ENCODE measurements at regions not wholly inside any gene's neighbourhood (a gene's known extent, or its start where the extent isn't known, plus 50 kb on each side); places are given as distances from the start of the nearest gene placed in this dataset.

DNA sequence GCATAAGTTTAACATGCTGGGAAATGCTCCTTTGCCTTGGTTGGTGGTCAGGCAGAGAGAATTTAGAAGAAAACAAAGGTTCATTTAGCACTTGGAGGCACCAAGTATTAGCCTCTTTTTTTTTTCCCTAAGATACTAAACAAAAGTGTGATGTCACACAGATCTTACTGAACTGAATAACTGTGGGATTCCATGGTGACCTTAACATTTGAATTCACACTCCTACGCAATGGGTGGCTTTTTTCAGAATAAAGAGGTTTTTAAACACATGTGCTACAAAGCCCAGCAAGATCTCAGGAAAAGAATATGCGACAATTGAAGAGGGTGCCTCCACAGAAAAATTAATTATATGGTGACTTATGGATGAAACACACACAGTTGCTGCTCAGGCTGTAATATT, 133.4 kb upstream of the ABCB5 start:
- Histone ChIP-seq H3K9me3 (ENCODE audit: control insufficient read depth, insufficient read depth, low read length) (peaks cover 7% of the 10 kb centered on the region; the same call in 1 of the 2 replicates), H3K4me2 (ENCODE audit: low read length) (no peak overlapping the region), H3K4me1 (ENCODE audit: control insufficient read depth, low read length) (no peaks in the 10 kb centered on the region), H3K27me3 (ENCODE audit: control insufficient read depth, low read length) (no peaks in the 10 kb centered on the region), H3K36me3 (ENCODE audit: control insufficient read depth, low read length) (no peaks in the 10 kb centered on the region), H3K79me2 (ENCODE audit: control insufficient read depth, low read length) (no peaks in the 10 kb centered on the region), H3K27ac (ENCODE audit: low read depth, low read length) (no peak overlapping the region), H3K9me2 (replicated peaks; ENCODE audit: control insufficient read depth, low read length) (no peaks in the 10 kb centered on the region), H3K4me3 (ENCODE audit: low read length) (no peak overlapping the region), H4K20me1 (ENCODE audit: control insufficient read depth, insufficient read depth, low read depth, low read length) (no peaks in the 10 kb centered on the region), H3F3A (ENCODE audit: control insufficient read depth, insufficient read depth) (no peaks in the 10 kb centered on the region)
- TF ChIP-seq EZH2phosphoT487 (IDR thresholded peaks at IDR 0.05; ENCODE audit: borderline replicate concordance, low read length) = no peak
- TF ChIP-seq, protein P1, sequence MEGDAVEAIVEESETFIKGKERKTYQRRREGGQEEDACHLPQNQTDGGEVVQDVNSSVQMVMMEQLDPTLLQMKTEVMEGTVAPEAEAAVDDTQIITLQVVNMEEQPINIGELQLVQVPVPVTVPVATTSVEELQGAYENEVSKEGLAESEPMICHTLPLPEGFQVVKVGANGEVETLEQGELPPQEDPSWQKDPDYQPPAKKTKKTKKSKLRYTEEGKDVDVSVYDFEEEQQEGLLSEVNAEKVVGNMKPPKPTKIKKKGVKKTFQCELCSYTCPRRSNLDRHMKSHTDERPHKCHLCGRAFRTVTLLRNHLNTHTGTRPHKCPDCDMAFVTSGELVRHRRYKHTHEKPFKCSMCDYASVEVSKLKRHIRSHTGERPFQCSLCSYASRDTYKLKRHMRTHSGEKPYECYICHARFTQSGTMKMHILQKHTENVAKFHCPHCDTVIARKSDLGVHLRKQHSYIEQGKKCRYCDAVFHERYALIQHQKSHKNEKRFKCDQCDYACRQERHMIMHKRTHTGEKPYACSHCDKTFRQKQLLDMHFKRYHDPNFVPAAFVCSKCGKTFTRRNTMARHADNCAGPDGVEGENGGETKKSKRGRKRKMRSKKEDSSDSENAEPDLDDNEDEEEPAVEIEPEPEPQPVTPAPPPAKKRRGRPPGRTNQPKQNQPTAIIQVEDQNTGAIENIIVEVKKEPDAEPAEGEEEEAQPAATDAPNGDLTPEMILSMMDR (IDR thresholded peaks at IDR 0.05; ENCODE audit: low read depth, low read length, poor library complexity, severe bottlenecking) = no peak

DNA sequence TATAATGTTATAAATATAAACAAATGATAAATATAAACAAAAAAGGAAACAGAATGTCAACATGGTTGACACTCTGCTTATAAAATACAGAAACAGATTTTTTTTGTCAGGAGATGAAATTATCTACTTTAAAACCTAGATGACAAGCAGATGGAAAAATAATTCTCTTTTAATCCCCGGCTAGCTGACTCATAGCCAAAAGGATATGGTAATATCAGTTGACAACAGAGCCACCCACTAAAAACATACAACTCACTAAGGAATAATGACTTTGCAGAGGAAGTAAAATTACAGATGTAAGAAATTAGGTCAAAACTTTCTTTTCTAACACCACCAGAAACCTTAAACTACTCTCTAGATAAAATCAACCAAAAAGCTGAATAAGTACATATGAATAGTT, 131.1 kb upstream of the ABCB5 start:
- peaks cover 17% of the 10 kb centered on the region for H3K9me3 ChIP-seq (ENCODE audit: control insufficient read depth, insufficient read depth, low read length)
- H3K27ac ChIP-seq (ENCODE audit: low read depth, low read length) = no peak overlapping the region
- no peaks in the 10 kb centered on the region for H3K27me3 ChIP-seq (ENCODE audit: control insufficient read depth, low read length)
- no peaks in the 10 kb centered on the region for H3F3A ChIP-seq (ENCODE audit: control insufficient read depth, insufficient read depth)
- TF ChIP-seq, protein P1 (IDR thresholded peaks at IDR 0.05; ENCODE audit: low read depth, low read length, poor library complexity, severe bottlenecking) = no peak
- H3K4me2 ChIP-seq (ENCODE audit: low read length) = no peak overlapping the region
- no peaks in the 10 kb centered on the region for H3K4me1 ChIP-seq (ENCODE audit: control insufficient read depth, low read length)
- no peaks in the 10 kb centered on the region for H3K9me2 ChIP-seq (replicated peaks; ENCODE audit: control insufficient read depth, low read length)
- H4K20me1 ChIP-seq (ENCODE audit: control insufficient read depth, insufficient read depth, low read depth, low read length) = no peaks in the 10 kb centered on the region
- no peaks in the 10 kb centered on the region for H3K36me3 ChIP-seq (ENCODE audit: control insufficient read depth, low read length)
- H3K79me2 ChIP-seq (ENCODE audit: control insufficient read depth, low read length) = no peaks in the 10 kb centered on the region
- H3K4me3 ChIP-seq (ENCODE audit: low read length) = no peak overlapping the region

DNA sequence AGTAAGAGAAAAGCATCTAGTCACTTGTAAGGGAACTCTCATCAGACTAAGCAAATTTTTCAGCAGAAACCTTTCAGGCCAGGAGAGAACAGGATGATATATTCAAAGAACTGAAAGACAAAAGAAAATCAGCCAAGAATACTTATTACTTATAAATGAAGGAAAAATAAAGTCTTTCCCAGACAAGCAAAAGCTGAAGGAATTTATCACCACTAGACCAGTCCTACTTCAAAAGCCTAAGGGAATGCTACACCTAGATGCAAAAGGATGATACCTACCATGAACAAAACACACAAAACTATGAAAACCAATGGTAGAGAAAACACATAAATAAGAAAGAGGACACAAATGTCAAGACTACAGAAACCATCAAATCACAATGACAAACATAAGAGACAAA, 126.6 kb upstream of the ABCB5 start:
- peaks cover 17% of the 10 kb centered on the region for H3K9me3 ChIP-seq (ENCODE audit: control insufficient read depth, insufficient read depth, low read length)
- no peak overlapping the region for H3K4me3 ChIP-seq (ENCODE audit: low read length)
- no peaks in the 10 kb centered on the region for H3K4me1 ChIP-seq (ENCODE audit: control insufficient read depth, low read length)
- no peak overlapping the region for H3K4me2 ChIP-seq (ENCODE audit: low read length)
- TF ChIP-seq, protein P1 (IDR thresholded peaks at IDR 0.05; ENCODE audit: low read depth, low read length, poor library complexity, severe bottlenecking) = no peak
- TF ChIP-seq EZH2phosphoT487 (IDR thresholded peaks at IDR 0.05; ENCODE audit: borderline replicate concordance, low read length) = no peak
- H3K27me3 ChIP-seq (ENCODE audit: control insufficient read depth, low read length) = no peaks in the 10 kb centered on the region
- no peaks in the 10 kb centered on the region for H4K20me1 ChIP-seq (ENCODE audit: control insufficient read depth, insufficient read depth, low read depth, low read length)
- H3K79me2 ChIP-seq (ENCODE audit: control insufficient read depth, low read length) = no peaks in the 10 kb centered on the region
- H3K36me3 ChIP-seq (ENCODE audit: control insufficient read depth, low read length) = no peaks in the 10 kb centered on the region
- no peaks in the 10 kb centered on the region for H3F3A ChIP-seq (ENCODE audit: control insufficient read depth, insufficient read depth)
- H3K27ac ChIP-seq (ENCODE audit: low read depth, low read length) = no peak overlapping the region
- H3K9me2 ChIP-seq (replicated peaks; ENCODE audit: control insufficient read depth, low read length) = no peaks in the 10 kb centered on the region

DNA sequence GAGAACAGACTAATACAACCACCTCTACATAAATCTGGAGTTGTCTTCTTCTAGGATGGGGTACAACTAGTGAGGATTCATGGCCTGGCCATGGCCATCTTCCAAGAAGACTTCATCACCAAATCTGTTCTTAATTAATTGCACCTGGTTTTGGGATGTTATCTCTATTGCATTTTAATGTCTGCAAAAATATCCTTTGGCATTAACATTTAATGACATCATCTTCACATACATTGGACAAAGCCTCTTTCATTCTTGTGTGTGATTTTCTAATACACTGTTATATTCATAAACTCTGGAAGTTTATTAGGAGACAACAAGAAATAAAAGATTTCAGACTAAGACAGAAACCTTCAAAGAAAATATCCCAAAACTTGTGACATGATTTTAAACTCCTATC, 124.2 kb upstream of the ABCB5 start:
- Histone ChIP-seq H3K4me2 (ENCODE audit: low read length) (no peak overlapping the region), H3K36me3 (ENCODE audit: control insufficient read depth, low read length) (no peaks in the 10 kb centered on the region), H3K79me2 (ENCODE audit: control insufficient read depth, low read length) (no peaks in the 10 kb centered on the region)

More for the DNA sequence above, 124.2 kb upstream of the ABCB5 start:
- TF ChIP-seq, protein P1 (IDR thresholded peaks at IDR 0.05; ENCODE audit: low read depth, low read length, poor library complexity, severe bottlenecking) = no peak
- TF ChIP-seq EZH2phosphoT487 (IDR thresholded peaks at IDR 0.05; ENCODE audit: borderline replicate concordance, low read length) = no peak
- no peak overlapping the region for H3K27ac ChIP-seq (ENCODE audit: low read depth, low read length)
- H3K9me2 ChIP-seq (replicated peaks; ENCODE audit: control insufficient read depth, low read length) = no peaks in the 10 kb centered on the region
- H3F3A ChIP-seq (ENCODE audit: control insufficient read depth, insufficient read depth) = no peaks in the 10 kb centered on the region
- no peaks in the 10 kb centered on the region for H3K4me1 ChIP-seq (ENCODE audit: control insufficient read depth, low read length)
- no peaks in the 10 kb centered on the region for H4K20me1 ChIP-seq (ENCODE audit: control insufficient read depth, insufficient read depth, low read depth, low read length)
- H3K9me3 ChIP-seq (ENCODE audit: control insufficient read depth, insufficient read depth, low read length) = peaks cover 18% of the 10 kb centered on the region
- no peaks in the 10 kb centered on the region for H3K27me3 ChIP-seq (ENCODE audit: control insufficient read depth, low read length)
- H3K4me3 ChIP-seq (ENCODE audit: low read length) = no peak overlapping the region

Measured in DOHH2 (cell line).